HG03342 (cell line): ENCODE measurements at regions not wholly inside any gene's neighbourhood (a gene's known extent, or its start where the extent isn't known, plus 50 kb on each side); places are given as distances from the start of the nearest gene placed in this dataset.
"Not testable (repeated sequence)": the region's sequence is repeated elsewhere in the genome, so short reads cannot be mapped to it uniquely, and the experiment has no call there.

Experiments
- ATAC-seq: cut with Tn5 transposase; IDR thresholded peaks from one replicate; pipeline ENCODE4 v1.9.1; 2021; ENCODE audit warnings: mild to moderate bottlenecking, moderate library complexity; ENCODE audit not compliant: unreplicated experiment

GRCh38 chr3:67145738-67146137, 147.6 kb downstream of the KBTBD8 start:
- no peak for ATAC-seq

DNA sequence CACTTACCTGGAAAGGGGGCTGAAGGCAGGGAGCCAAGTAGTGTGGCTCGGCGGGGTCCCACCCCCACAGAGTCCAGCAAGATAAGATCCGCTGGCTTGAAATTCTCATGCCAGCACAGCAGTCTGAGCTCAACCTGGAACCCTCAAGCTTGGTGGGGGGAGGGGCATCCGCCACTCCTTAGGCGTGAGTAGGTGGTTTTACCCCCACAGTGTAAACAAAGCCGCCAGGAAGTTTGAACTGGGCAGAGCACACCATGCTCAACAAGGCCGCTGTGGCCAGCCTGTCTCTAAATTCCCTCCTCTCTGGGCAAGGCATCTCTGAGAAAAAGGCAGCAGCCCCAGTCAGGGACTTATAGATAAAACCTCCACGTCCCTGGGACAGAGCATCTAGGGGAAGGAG, 156.3 kb downstream of the KBTBD8 start:
- ATAC-seq: no peak

- ATAC-seq: no peak
Measured at GRCh38 chr3:67167481-67167880, 169.4 kb downstream of the KBTBD8 start.

- ATAC-seq: no peak
Measured at GRCh38 chr3:67171841-67172240, 173.7 kb downstream of the KBTBD8 start.

GRCh38 chr3:67173130-67173529, 175.0 kb downstream of the KBTBD8 start:
- not testable (repeated sequence) for ATAC-seq

DNA sequence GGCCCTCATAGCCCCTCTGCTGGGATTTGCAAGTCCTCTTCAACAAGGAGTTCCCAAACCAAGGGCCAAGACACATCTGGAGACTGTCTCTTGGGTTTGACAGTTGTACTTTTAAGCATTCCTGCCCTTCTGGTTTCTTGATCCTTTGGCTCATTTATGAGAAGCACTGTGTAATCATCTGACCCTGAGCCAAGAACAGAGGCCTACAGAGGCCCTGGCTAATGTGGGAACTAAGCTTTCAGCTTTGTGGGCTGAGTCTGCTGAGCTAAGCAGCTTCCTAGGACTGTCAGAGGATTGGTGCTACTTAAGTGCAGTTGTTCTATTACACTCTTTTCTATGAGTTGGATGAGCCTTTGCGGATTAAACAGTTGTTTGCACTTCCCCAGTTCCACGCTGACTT, 178.3 kb downstream of the KBTBD8 start:
- no peak for ATAC-seq

DNA sequence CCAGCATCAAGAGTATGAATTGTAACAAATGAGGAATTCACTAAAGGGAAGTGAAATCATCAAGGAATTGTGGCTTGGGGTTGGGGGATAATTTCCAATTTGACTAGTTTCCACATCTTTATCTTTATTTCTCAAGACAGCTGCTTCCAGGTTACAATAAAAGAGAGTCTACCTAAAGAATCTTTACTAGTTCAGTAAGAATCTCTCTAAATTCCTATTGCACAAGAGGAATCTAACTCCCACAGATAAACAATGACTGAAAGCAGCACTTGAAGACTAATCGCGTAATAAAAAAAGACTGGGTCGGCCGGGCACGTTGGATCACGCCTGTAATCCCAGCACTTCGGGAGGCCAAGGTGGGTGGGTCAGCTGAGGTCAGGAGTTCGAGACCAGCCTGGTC, 194.4 kb downstream of the KBTBD8 start:
- no peak for ATAC-seq

- ATAC-seq: no peak
Measured at GRCh38 chr3:67196677-67197076, 198.6 kb downstream of the KBTBD8 start.

DNA sequence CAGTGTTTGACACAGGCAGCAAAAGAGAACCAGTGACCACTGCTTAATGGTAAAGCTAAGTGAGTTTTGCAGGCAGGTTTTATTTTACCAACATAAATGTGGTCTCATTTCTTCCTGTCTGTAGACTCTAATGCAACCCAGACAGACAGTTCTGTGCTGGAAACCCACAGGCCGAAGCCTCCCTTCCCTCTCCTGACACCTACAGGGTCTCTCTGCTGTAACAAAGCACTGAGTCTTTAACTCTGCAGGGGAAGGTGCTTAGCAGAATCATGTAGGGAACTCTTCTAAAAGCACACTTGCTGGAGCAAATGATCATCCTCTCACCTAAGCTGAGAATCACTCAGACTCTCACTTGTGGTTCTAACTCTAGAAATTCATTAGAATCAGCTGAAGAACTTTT, 200.3 kb downstream of the KBTBD8 start:
- ATAC-seq: no peak

DNA sequence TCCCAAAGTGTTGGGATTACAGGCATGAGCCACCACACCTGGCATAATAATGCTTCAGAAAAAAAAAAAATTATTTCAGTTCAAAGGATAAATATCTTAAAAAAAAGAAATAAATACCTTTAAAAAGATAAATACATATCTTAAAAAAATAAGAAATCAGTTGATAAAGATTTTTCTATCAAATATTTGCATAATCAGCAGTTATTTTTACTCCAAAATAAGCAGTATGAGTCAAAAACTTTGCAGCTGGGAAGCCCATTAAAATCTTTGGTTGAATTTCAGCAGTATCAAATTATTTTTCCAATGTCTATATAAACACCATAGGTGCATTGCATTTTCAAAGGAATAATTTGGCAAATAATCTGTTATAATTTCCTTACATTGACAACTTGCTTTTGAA, 202.5 kb downstream of the KBTBD8 start:
- ATAC-seq: no peak

DNA sequence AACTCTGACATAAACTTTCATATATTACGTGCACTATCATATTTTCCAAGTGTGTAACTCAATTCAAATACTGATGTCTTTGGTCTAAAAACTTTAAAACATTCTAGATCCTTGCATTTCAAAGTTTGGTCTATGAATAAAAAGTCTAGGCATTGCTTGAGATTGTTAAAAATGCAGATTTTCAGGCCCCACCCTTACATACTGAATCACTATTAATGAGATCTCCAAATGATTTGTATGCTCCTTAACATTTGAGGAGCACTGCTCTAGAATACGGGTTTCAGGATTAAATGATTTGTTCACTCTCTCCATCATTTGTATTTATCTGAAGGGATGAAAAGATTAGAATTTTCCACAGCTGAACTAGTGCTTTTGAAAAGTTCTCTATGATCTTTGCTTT, 202.9 kb downstream of the KBTBD8 start:
- no peak for ATAC-seq

GRCh38 chr3:67202053-67202452, 203.9 kb downstream of the KBTBD8 start:
- no peak for ATAC-seq

- ATAC-seq: no peak
Measured at GRCh38 chr3:67204951-67205350, 206.8 kb downstream of the KBTBD8 start.

GRCh38 chr3:67215690-67216089, 217.6 kb downstream of the KBTBD8 start:
- no peak for ATAC-seq

DNA sequence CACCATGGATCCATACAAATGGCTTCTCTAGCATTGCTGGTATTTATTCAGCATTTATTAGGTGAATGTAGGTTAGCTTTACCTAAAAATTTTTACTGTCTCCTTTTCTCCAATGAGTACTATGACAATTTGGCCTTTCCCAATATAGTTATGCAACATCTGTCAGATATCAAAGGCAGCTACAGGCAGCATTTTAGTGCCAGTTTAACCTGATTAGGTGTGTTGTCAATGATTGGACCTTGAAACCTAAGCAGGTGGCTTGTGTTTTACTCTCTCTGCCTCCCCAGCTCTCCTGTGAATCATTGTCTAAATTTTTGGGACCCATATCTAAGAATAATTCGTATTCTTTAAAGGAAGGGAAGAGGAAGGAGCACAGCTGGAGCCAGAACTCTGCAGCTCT, 228.9 kb downstream of the KBTBD8 start:
- no peak for ATAC-seq

DNA sequence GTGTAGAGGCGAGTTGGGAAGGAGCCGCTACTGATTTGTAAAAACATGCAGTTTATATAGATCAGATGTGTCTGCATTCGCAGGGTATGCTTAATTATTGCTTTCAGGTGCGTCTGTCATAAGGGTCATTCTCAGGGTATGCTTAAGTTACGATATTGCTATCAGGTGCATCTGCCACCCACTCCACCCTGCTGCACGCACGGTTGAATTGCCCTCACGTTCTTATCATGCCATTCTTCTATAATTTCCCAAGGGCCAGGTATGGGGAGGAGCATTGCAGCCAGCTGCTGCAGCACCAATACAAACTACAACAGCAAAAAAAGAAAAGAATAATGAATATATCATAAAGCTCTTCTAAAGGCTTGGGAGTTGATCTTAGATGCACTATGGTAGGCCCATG, 230.0 kb downstream of the KBTBD8 start:
- no peak for ATAC-seq

DNA sequence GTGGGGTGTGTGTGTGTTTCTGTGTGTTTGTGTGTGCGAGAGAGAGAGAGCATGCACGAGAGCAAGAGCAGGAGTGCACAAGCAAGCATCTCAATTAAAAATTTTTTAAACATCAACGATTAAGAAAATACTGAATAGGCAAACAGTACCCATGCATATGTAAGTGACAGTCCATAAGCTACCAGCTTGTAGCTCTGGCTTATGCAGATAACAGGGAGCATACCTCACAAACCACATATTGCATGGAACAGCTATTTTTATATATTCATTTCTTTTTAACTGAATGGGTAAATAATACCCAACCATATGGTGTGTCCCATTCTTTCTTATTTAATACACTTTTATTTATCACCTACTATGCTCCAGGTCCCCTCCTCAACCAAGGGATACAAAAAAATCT, 234.5 kb downstream of the KBTBD8 start:
- ATAC-seq: no peak

DNA sequence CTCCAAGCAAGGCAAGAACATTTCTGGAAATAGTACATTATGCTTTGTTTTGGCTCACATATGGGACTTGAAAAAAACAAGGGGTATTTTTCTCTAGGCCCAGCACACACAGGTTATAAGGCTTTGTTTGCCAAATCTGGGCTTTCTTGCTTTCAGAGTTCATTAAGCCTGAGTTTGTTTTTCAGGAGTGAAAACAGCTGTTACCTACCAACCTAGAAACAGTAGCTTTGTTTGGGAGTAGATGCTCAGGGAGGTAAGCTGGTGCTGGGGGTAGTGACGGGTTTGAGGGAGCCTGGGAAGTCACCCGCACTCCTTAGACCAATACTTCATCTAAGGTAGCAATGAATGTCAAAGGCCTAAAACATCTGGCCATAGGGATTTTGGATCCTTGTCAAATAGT, 241.2 kb downstream of the KBTBD8 start:
- ATAC-seq: no peak

DNA sequence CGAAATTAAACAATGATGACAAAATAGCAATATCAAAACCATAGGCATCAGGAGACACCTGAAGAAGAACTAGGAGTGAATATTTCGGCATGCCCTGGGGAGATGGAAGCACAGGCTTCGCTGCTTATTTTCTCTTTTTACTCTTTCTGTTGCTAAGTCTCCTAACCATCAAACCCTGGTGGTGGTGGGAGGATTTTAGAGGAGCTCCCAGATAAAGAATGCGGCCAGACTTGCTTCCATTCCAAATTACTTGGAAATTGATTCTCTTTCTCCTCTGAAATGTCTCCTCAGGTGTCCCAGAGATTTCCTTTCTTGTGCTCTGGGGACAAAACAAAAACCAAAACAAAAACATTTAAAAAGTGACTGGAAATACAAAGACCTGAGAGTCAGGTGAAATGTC, 243.0 kb downstream of the KBTBD8 start:
- ATAC-seq: no peak

DNA sequence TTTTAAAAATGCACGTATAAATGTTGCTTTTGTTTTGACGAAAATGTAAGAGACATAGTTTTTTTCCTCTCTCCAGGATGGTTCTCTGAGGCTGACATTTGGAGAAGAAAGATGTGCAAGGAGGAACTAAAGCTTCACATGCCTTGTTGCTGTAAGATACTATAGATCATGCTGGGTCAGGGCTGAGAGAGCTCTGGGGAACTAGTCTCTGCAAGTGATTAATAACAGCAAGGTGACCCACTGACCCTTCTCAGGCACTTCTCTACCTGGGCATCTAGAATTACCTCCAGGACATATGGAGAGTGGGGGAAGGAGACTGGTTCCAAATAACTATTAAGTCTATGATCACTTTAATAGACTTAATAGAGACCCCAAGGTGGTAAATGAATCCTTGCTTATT, 246.0 kb downstream of the KBTBD8 start:
- ATAC-seq: no peak

DNA sequence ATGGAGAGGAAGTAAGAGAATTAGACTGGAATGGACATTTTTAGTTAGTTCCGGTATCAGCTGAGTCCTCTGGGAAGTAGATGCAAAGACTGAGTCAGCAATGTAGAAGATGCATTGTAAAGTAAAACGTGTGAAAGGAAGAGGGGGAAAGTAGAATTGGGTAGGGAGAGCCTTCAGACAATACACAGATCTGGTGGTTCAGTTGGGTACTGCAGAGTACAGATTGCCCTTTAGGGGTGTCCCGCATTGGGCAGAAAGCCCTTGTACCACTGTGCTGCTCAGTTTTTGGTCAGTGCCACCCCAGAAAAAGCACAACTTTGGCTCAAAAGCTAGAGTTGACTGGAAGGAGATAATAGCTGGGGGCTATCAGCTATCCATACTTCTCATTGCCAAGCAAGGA, 247.4 kb downstream of the KBTBD8 start:
- ATAC-seq: no peak

DNA sequence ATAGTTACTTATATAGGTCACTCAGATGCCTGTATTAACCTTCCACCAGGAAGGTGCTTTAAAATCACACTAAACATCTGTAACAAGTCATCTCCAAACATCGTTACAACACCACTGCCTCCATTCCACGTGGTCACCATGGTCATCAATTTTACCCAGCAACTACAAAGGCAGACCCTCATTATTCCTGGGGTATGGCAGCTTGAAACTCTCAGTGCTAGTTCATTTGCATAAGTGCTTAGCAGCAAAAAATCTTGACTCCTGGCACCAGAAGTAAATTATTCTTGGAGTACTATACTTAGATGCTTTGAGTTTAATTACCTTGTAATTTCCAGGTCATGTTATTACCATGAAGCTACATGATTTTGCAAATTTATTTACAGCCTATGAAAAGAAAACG, 250.6 kb downstream of the KBTBD8 start:
- no peak for ATAC-seq

DNA sequence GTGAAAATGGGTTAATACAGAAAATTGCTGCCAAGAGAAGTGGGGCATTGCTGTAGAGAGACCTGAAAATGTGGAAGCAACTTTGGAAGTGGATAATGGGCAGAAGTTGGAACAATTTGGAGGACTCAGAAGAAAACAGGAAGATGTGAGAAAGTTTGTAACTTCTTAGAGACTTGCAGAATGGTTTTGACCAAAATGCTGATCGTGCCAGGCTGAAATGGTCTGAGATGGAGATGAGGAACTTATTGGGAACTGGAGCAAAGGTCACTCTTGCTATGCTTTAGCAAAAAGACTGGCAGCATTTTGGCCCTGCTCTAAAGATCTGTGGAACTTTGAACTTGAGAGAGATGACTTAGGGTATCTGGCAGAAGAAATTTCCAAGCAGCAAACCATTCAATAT, 254.8 kb downstream of the KBTBD8 start:
- ATAC-seq: not testable (repeated sequence)

DNA sequence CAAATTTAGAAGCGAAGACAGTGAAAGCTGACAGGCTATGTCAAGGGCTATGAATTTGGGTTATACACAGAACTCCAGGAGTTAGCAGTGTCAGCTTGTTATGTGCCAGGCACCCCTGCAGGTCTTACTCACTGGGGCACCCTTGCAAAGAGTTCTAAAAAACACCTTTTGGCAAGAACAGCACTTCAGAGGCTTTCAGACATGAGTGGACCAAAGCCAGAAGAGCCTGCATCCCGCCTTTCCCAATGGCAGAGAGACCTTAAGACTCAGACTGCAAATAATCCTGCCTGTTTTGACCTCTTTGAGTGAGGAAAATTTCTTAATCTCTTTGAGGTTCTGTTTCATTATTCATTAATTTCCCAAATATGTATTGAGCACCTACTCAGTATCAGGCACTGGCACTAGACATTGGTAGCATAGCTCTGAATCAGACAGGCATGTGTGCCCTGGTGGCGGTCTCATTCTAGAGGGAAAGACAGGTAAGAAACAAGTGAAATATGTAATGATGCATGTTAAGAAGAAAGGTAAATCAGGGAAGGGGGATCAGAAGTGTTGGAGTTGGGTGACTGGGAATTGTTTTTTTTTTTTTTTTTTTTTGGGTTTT, 280.0 kb downstream of the KBTBD8 start:
- no peak for ATAC-seq
